ENCODE measurements at regions not wholly inside any gene's neighbourhood (a gene's known extent, or its start where the extent isn't known, plus 50 kb on each side); places are given as distances from the start of the nearest gene placed in this dataset.
A peak's percentile ranks its signal among the peaks of the same experiment; 100 is the strongest.

GRCh38 chr10:64732372-64732957, 1211.3 kb downstream of the REEP3 start:
- Mint-ChIP-seq H3K4me1 (ENCODE audit: low read depth, unreplicated experiment) (peaks cover 11% of the 10 kb centered on the region), H3K27me3 (ENCODE audit: insufficient read depth, unreplicated experiment) (no peaks in the 10 kb centered on the region), H3K36me3 (ENCODE audit: insufficient read depth, unreplicated experiment) (no peaks in the 10 kb centered on the region), H3K27ac (ENCODE audit: unreplicated experiment) (peak overlapping the region; percentile 59), H3K9me3 (ENCODE audit: unreplicated experiment) (peaks cover 36% of the 10 kb centered on the region), H3K4me3 (ENCODE audit: unreplicated experiment) (no peak overlapping the region)
- Histone ChIP-seq H3K27me3 (replicated peaks; ENCODE audit: control insufficient read depth, insufficient read depth, low read length) (no peaks in the 10 kb centered on the region), H3K36me3 (ENCODE audit: control insufficient read depth, insufficient read depth, low read length) (no peaks in the 10 kb centered on the region), H3K4me1 (peaks cover 19% of the 10 kb centered on the region), H3K9me3 (peaks cover 10% of the 10 kb centered on the region; the same call in 1 of the 2 replicates), H3K4me3 (ENCODE audit: low read depth, low read length) (no peak overlapping the region)
- ChIA-PET CTCF (interaction anchor here (0.6 kb wide), 1 partner anchor 223 kb away, joined by 4 read pairs; no protein-coding TSS in a partner anchor), POLR2A (no interaction called here)
- TF ChIP-seq CTCF (IDR thresholded peaks at IDR 0.05; ENCODE audit: insufficient read depth in 1 of 2, low read depth in 1 of 2, low read length in 1 of 2, severe bottlenecking in 1 of 2, unreplicated experiment in 1 of 2): no peak
- intact Hi-C loops (cut with micrococcal nuclease; ENCODE audit: unreplicated experiment): loop anchor here (5.0 to 10.0 kb wide), 6 partner anchors 240 to 1895 kb away; no protein-coding TSS in a partner anchor
- BruUV-seq (replicated peaks): no TSS peak
- DNase-seq: no peak

- peaks cover 10% of the 10 kb centered on the region; the same call in 1 of the 2 replicates for H3K9me3 ChIP-seq
Measured at GRCh38 chr10:64733980-64734379, 1212.8 kb downstream of the REEP3 start.

GRCh38 chr10:64738462-64738861, 1217.3 kb downstream of the REEP3 start:
- CTCF ChIA-PET: no interaction called here
- POLR2A ChIA-PET: no interaction called here
- intact Hi-C loops (cut with micrococcal nuclease; ENCODE audit: unreplicated experiment): loop anchor here (10.0 kb wide), 1 partner anchor 976 kb away; no protein-coding TSS in a partner anchor
- Histone ChIP-seq H3K9me3 (peaks cover 10% of the 10 kb centered on the region; the same call in 1 of the 2 replicates), H3K4me1 (no peaks in the 10 kb centered on the region), H3K36me3 (ENCODE audit: control insufficient read depth, insufficient read depth, low read length) (no peaks in the 10 kb centered on the region), H3K27me3 (replicated peaks; ENCODE audit: control insufficient read depth, insufficient read depth, low read length) (no peaks in the 10 kb centered on the region), H3K4me3 (ENCODE audit: low read depth, low read length) (no peak overlapping the region)
- H3K4me1 Mint-ChIP-seq (ENCODE audit: low read depth, unreplicated experiment): peaks cover 6% of the 10 kb centered on the region
- no peaks in the 10 kb centered on the region for H3K36me3 Mint-ChIP-seq (ENCODE audit: insufficient read depth, unreplicated experiment)
- no peaks in the 10 kb centered on the region for H3K27me3 Mint-ChIP-seq (ENCODE audit: insufficient read depth, unreplicated experiment)
- no peak for DNase-seq
- no peak for TF ChIP-seq CTCF (IDR thresholded peaks at IDR 0.05; ENCODE audit: insufficient read depth in 1 of 2, low read depth in 1 of 2, low read length in 1 of 2, severe bottlenecking in 1 of 2, unreplicated experiment in 1 of 2)
- no TSS peak for BruUV-seq (replicated peaks)
- H3K4me3 Mint-ChIP-seq (ENCODE audit: unreplicated experiment): no peak overlapping the region
- H3K27ac Mint-ChIP-seq (ENCODE audit: unreplicated experiment): no peak overlapping the region
- H3K9me3 Mint-ChIP-seq (ENCODE audit: unreplicated experiment): peaks cover 46% of the 10 kb centered on the region

More at GRCh38 chr10:64733980-64734379, 1212.8 kb downstream of the REEP3 start:
- Histone ChIP-seq H3K4me1 (peaks cover 19% of the 10 kb centered on the region), H3K36me3 (ENCODE audit: control insufficient read depth, insufficient read depth, low read length) (no peaks in the 10 kb centered on the region), H3K27me3 (replicated peaks; ENCODE audit: control insufficient read depth, insufficient read depth, low read length) (no peaks in the 10 kb centered on the region), H3K4me3 (ENCODE audit: low read depth, low read length) (no peak overlapping the region)
- Mint-ChIP-seq H3K4me3 (ENCODE audit: unreplicated experiment) (no peak overlapping the region), H3K27ac (ENCODE audit: unreplicated experiment) (no peak overlapping the region), H3K27me3 (ENCODE audit: insufficient read depth, unreplicated experiment) (no peaks in the 10 kb centered on the region), H3K36me3 (ENCODE audit: insufficient read depth, unreplicated experiment) (no peaks in the 10 kb centered on the region), H3K4me1 (ENCODE audit: low read depth, unreplicated experiment) (peaks cover 11% of the 10 kb centered on the region), H3K9me3 (ENCODE audit: unreplicated experiment) (peaks cover 28% of the 10 kb centered on the region)
- no TSS peak for BruUV-seq (replicated peaks)
- ChIA-PET POLR2A (no interaction called here), CTCF (no interaction called here)
- peak; percentile 73 to 77 for TF ChIP-seq CTCF (IDR thresholded peaks at IDR 0.05; ENCODE audit: insufficient read depth in 1 of 2, low read depth in 1 of 2, low read length in 1 of 2, severe bottlenecking in 1 of 2, unreplicated experiment in 1 of 2)
- peak; percentile 49 to 73 for DNase-seq
- intact Hi-C loops (cut with micrococcal nuclease; ENCODE audit: unreplicated experiment): loop anchor here (1.0 to 10.0 kb wide), 10 partner anchors 133 to 1893 kb away; no protein-coding TSS in a partner anchor

Measured in Caco-2 (cell line).